Osteocyte (in vitro differentiated cells): ENCODE measurements at regions not wholly inside any gene's neighbourhood (a gene's known extent, or its start where the extent isn't known, plus 50 kb on each side); places are given as distances from the start of the nearest gene placed in this dataset.

Experiments used
- DNase-seq: peaks from one replicate; pipeline ENCODE4 v3.0.0; 2021; ENCODE audit warnings: mixed read lengths; ENCODE audit not compliant: unreplicated experiment; ENCODE audit errors: extremely low spot score
- H3K27ac Mint-ChIP-seq: one replicate; pipeline ENCODE4 v1.8.0; 2021; ENCODE audit warnings: mild to moderate bottlenecking, mixed read lengths; ENCODE audit not compliant: unreplicated experiment
- H3K27me3 Mint-ChIP-seq: one replicate; pipeline ENCODE4 v1.8.0; 2021; ENCODE audit warnings: mixed read lengths; ENCODE audit not compliant: unreplicated experiment
- H3K36me3 Mint-ChIP-seq: one replicate; pipeline ENCODE4 v1.8.0; 2021; ENCODE audit warnings: mixed read lengths; ENCODE audit not compliant: unreplicated experiment
- H3K4me1 Mint-ChIP-seq: one replicate; pipeline ENCODE4 v1.8.0; 2021; ENCODE audit warnings: mixed read lengths; ENCODE audit not compliant: unreplicated experiment
- H3K4me3 Mint-ChIP-seq: one replicate; pipeline ENCODE4 v1.8.0; 2021; ENCODE audit warnings: mild to moderate bottlenecking, moderate library complexity, mixed read lengths; ENCODE audit not compliant: unreplicated experiment
- H3K9me3 Mint-ChIP-seq: one replicate; pipeline ENCODE4 v1.8.0; 2021; ENCODE audit warnings: mixed read lengths; ENCODE audit not compliant: unreplicated experiment
- CTCF ChIP-seq: fragments of 200-600 bp; sonication (generic); IDR thresholded peaks from 2 replicates; pipeline ENCODE4 v1.5.0; 2021; ENCODE audit warnings: antibody characterized with exemption, mild to moderate bottlenecking, moderate library complexity

- H3K4me1 Mint-ChIP-seq, result no peaks in the 10 kb centered on the region
- peaks cover 5% of the 10 kb centered on the region for H3K27me3 Mint-ChIP-seq
- TF ChIP-seq CTCF, result no peak
- no peak overlapping the region for H3K4me3 Mint-ChIP-seq
- DNase-seq, result no peak
- H3K27ac Mint-ChIP-seq, result no peak overlapping the region
- no peaks in the 10 kb centered on the region for H3K9me3 Mint-ChIP-seq
- no peaks in the 10 kb centered on the region for H3K36me3 Mint-ChIP-seq
Observed at GRCh38 chr4:11769434-11769833, 340.7 kb upstream of the HS3ST1 start.

- no peak overlapping the region for H3K4me3 Mint-ChIP-seq
- H3K4me1 Mint-ChIP-seq, result no peaks in the 10 kb centered on the region
- TF ChIP-seq CTCF, result no peak
- H3K9me3 Mint-ChIP-seq, result no peaks in the 10 kb centered on the region
- no peak overlapping the region for H3K27ac Mint-ChIP-seq
- DNase-seq, result no peak
- peaks cover 11% of the 10 kb centered on the region for H3K27me3 Mint-ChIP-seq
- H3K36me3 Mint-ChIP-seq, result no peaks in the 10 kb centered on the region
Observed at GRCh38 chr4:11768251-11768972, 339.7 kb upstream of the HS3ST1 start.

- peak; percentile 75 for TF ChIP-seq CTCF
- Mint-ChIP-seq H3K36me3 (no peaks in the 10 kb centered on the region), H3K9me3 (no peaks in the 10 kb centered on the region), H3K4me1 (no peaks in the 10 kb centered on the region), H3K27me3 (peaks cover 22% of the 10 kb centered on the region), H3K4me3 (no peak overlapping the region), H3K27ac (no peak overlapping the region)
- no peak for DNase-seq
Observed at GRCh38 chr4:11765849-11766453, 337.3 kb upstream of the HS3ST1 start.

GRCh38 chr4:11748164-11748872, 319.6 kb upstream of the HS3ST1 start:
- H3K4me1 Mint-ChIP-seq, result peaks cover 27% of the 10 kb centered on the region
- peak overlapping the region; percentile 82 for H3K27ac Mint-ChIP-seq
- no peak for TF ChIP-seq CTCF
- no peak for DNase-seq
- H3K4me3 Mint-ChIP-seq, result peak overlapping the region; percentile 3
- no peaks in the 10 kb centered on the region for H3K27me3 Mint-ChIP-seq
- peaks cover 14% of the 10 kb centered on the region for H3K9me3 Mint-ChIP-seq
- no peaks in the 10 kb centered on the region for H3K36me3 Mint-ChIP-seq

- Mint-ChIP-seq H3K9me3 (peaks cover 10% of the 10 kb centered on the region), H3K27me3 (no peaks in the 10 kb centered on the region), H3K36me3 (no peaks in the 10 kb centered on the region), H3K4me3 (no peak overlapping the region), H3K4me1 (peaks cover 31% of the 10 kb centered on the region), H3K27ac (no peak overlapping the region)
- TF ChIP-seq CTCF, result no peak
- DNase-seq, result no peak
Observed at GRCh38 chr4:11746734-11747133, 318.0 kb upstream of the HS3ST1 start.
